Mesendoderm (in vitro differentiated cells): ENCODE measurements at regions not wholly inside any gene's neighbourhood (a gene's known extent, or its start where the extent isn't known, plus 50 kb on each side); places are given as distances from the start of the nearest gene placed in this dataset.

Source experiments
- DNase-seq: peaks from one replicate; pipeline ENCODE4 v3.0.0; 2013
- H2AK5ac ChIP-seq: 2 replicates; pipeline ENCODE4 v1.6.1; 2013; ENCODE audit warnings: low read length, inconsistent platforms
- H2BK120ac ChIP-seq: 2 replicates; pipeline ENCODE4 v1.6.1; 2013; ENCODE audit warnings: low read depth, mild to moderate bottlenecking, low read length, moderate library complexity, mixed read lengths
- H2BK15ac ChIP-seq: replicated peaks from 2 replicates; pipeline ENCODE4 v1.6.1; 2013; ENCODE audit warnings: low read depth, mild to moderate bottlenecking, moderate library complexity
- H2BK5ac ChIP-seq: 2 replicates; pipeline ENCODE4 v1.6.1; 2013; ENCODE audit warnings: low read length, inconsistent platforms
- H3K18ac ChIP-seq: 2 replicates; pipeline ENCODE4 v1.6.1; 2013; ENCODE audit warnings: mild to moderate bottlenecking, low read length, mixed read lengths
- H3K23ac ChIP-seq: one replicate; pipeline ENCODE4 v1.6.1; 2013; ENCODE audit warnings: low read length
- H3K27ac ChIP-seq: 2 replicates; pipeline ENCODE4 v1.5.1; 2013; ENCODE audit warnings: low read depth, mild to moderate bottlenecking, inconsistent platforms, low read length, moderate library complexity
- H3K27me3 ChIP-seq: 2 replicates; pipeline ENCODE4 v1.6.1; 2013; ENCODE audit warnings: low read length, control low read depth, mild to moderate bottlenecking, inconsistent platforms; ENCODE audit not compliant: insufficient read depth, poor library complexity
- H3K36me3 ChIP-seq: 2 replicates; pipeline ENCODE4 v1.6.1; 2013; ENCODE audit warnings: low read length, inconsistent platforms; ENCODE audit not compliant: control insufficient read depth, insufficient read depth
- H3K4ac ChIP-seq: one replicate; pipeline ENCODE4 v1.6.1; 2013; ENCODE audit warnings: low read depth, mild to moderate bottlenecking, low read length, moderate library complexity
- H3K4me1 ChIP-seq: 2 replicates; pipeline ENCODE4 v1.6.1; 2013; ENCODE audit warnings: low read depth, low read length, inconsistent platforms; ENCODE audit not compliant: control insufficient read depth
- H3K4me2 ChIP-seq: 2 replicates; pipeline ENCODE4 v1.6.1; 2013; ENCODE audit warnings: low read length
- H3K4me3 ChIP-seq: 2 replicates; pipeline ENCODE4 v1.5.1; 2013; ENCODE audit warnings: mild to moderate bottlenecking, low read length
- H3K56ac ChIP-seq: one replicate; pipeline ENCODE4 v1.6.1; 2013; ENCODE audit warnings: low read length
- H3K79me1 ChIP-seq: 2 replicates; pipeline ENCODE4 v1.6.1; 2013; ENCODE audit warnings: low read length, inconsistent platforms
- H3K79me2 ChIP-seq: 2 replicates; pipeline ENCODE4 v1.6.1; 2013; ENCODE audit warnings: mild to moderate bottlenecking, low read length; ENCODE audit not compliant: control insufficient read depth, insufficient read depth
- H3K9ac ChIP-seq: 2 replicates; pipeline ENCODE4 v1.6.1; 2013; ENCODE audit warnings: low read length, inconsistent platforms
- H4K5ac ChIP-seq: one replicate; pipeline ENCODE4 v1.6.1; 2013; ENCODE audit warnings: low read length
- H4K8ac ChIP-seq: one replicate; pipeline ENCODE4 v1.6.1; 2013; ENCODE audit warnings: low read depth, mild to moderate bottlenecking, control low read depth, low read length, moderate library complexity
- WGBS: extraction: QIAGEN DNeasy Blood & Tissue Kit; methylation state at CpG from one replicate; pipeline ENCODE4 v1.1.7; 2013; ENCODE audit warnings: low lambda C conversion rate, missing lambda C conversion rate; ENCODE audit not compliant: insufficient coverage; ENCODE audit errors: extremely low coverage; 5-methylcytosine and 5-hydroxymethylcytosine counted together

GRCh38 chr1:79617777-79618176 lies 611.2 kb upstream of the ADGRL4 start:
- no peak overlapping the region for H3K18ac ChIP-seq
- H3K4ac ChIP-seq = no peak overlapping the region
- no peaks in the 10 kb centered on the region for H3K4me1 ChIP-seq
- H3K9ac ChIP-seq = no peak overlapping the region
- H3K23ac ChIP-seq = no peak overlapping the region
- H2BK5ac ChIP-seq = no peak overlapping the region
- H4K8ac ChIP-seq = no peak overlapping the region
- H3K4me3 ChIP-seq = no peak overlapping the region
- no peak overlapping the region for H2BK15ac ChIP-seq
- H3K27me3 ChIP-seq = no peaks in the 10 kb centered on the region
- peak; percentile 5 for DNase-seq
- H4K5ac ChIP-seq = no peak overlapping the region
- no peak overlapping the region for H3K27ac ChIP-seq
- whole genome bisulfite sequencing = no CpG with 5 or more reads among the region's 2 CpGs
- no peak overlapping the region for H3K4me2 ChIP-seq
- H2AK5ac ChIP-seq = no peak overlapping the region
- H3K79me1 ChIP-seq = no peaks in the 10 kb centered on the region
- H3K79me2 ChIP-seq = no peaks in the 10 kb centered on the region
- no peak overlapping the region for H2BK120ac ChIP-seq
- H3K56ac ChIP-seq = no peak overlapping the region
- no peaks in the 10 kb centered on the region for H3K36me3 ChIP-seq

DNA sequence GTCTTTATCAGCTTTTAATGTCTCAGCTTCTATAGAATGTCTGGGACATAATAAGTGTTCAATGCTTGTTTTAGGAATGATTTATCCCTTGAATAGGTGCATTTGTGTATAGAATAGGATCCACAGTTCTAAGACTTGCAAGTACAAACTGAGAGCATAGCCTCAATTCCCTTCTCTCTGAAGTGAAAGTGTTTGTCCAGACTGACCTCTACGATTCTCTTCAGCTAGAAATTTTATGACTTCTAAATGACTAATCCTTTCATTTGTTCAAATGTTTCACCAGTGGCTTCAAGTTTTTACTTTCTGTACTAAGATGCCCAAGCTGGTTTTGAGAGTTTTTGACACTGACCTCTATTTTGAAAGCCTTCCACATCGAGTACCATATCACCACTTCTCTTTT lies 608.2 kb upstream of the ADGRL4 start:
- Histone ChIP-seq H3K4me3 (no peak overlapping the region), H3K79me2 (no peaks in the 10 kb centered on the region), H4K5ac (no peak overlapping the region), H2BK5ac (no peak overlapping the region), H3K27ac (no peak overlapping the region), H3K4me1 (no peaks in the 10 kb centered on the region), H3K18ac (no peak overlapping the region), H3K9ac (no peak overlapping the region), H3K4ac (no peak overlapping the region), H3K4me2 (no peak overlapping the region), H3K56ac (no peak overlapping the region), H4K8ac (no peak overlapping the region), H2BK120ac (no peak overlapping the region), H3K23ac (no peak overlapping the region), H3K27me3 (no peaks in the 10 kb centered on the region), H2BK15ac (no peak overlapping the region), H3K36me3 (no peaks in the 10 kb centered on the region), H2AK5ac (no peak overlapping the region), H3K79me1 (no peaks in the 10 kb centered on the region)
- 100% methylated on average over 1 of the region's 2 CpGs for WGBS
- DNase-seq = no peak

DNA sequence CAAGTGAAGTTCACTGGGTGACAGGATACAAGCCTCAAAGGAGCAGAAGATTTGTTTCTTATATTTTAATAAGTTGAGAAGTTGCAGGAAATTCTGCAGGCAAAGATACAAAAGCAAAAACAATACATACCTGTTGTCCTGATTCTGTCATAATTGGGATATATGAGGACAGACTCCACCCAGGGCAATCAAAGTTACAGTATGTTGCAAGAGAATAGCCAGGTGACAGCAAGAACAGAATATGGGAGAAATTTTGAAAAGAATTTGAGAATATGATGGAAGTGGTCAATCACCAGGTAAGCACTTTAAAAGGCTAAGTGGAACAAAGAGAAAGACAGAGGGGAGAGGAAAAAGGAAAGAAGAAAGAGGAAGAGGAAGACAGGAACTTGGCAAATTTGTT lies 607.6 kb upstream of the ADGRL4 start:
- DNase-seq = no peak
- no peak overlapping the region for H3K23ac ChIP-seq
- no peak overlapping the region for H2BK15ac ChIP-seq
- no peaks in the 10 kb centered on the region for H3K79me2 ChIP-seq
- no peak overlapping the region for H3K18ac ChIP-seq
- no peak overlapping the region for H3K27ac ChIP-seq
- H2AK5ac ChIP-seq = no peak overlapping the region
- H2BK120ac ChIP-seq = no peak overlapping the region
- no peaks in the 10 kb centered on the region for H3K4me1 ChIP-seq
- no peaks in the 10 kb centered on the region for H3K27me3 ChIP-seq
- H3K4me3 ChIP-seq = no peak overlapping the region
- no peak overlapping the region for H3K56ac ChIP-seq
- no peak overlapping the region for H3K4me2 ChIP-seq
- H3K9ac ChIP-seq = no peak overlapping the region
- peak overlapping the region; percentile 28 for H4K8ac ChIP-seq
- no peaks in the 10 kb centered on the region for H3K79me1 ChIP-seq
- H4K5ac ChIP-seq = no peak overlapping the region
- no peak overlapping the region for H2BK5ac ChIP-seq
- H3K36me3 ChIP-seq = no peaks in the 10 kb centered on the region
- no peak overlapping the region for H3K4ac ChIP-seq

DNA sequence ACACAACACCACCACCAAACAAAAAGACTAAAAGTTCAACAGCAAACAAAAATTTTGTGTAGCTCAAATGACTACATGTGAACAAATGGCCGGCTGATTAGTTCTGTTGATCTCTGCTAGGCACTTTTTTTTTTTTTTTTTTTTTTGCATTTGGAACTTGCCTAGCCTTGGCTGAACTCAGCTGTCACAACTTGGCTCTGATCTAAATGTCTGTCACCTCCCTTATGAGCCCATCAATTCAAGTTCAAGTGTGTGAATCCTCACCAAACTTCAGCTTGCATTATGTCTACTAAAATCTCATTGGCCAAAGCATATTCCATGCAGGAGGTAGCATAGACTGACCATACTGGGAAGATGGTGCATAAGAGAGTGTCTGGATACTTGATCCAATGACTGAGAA lies 606.5 kb upstream of the ADGRL4 start:
- no peak overlapping the region for H3K18ac ChIP-seq
- no peak overlapping the region for H2BK15ac ChIP-seq
- H2BK120ac ChIP-seq = no peak overlapping the region
- H3K4me1 ChIP-seq = no peaks in the 10 kb centered on the region
- no peak overlapping the region for H3K23ac ChIP-seq
- no peak overlapping the region for H4K5ac ChIP-seq
- H3K4ac ChIP-seq = no peak overlapping the region
- H3K9ac ChIP-seq = no peak overlapping the region
- no peak overlapping the region for H2BK5ac ChIP-seq
- no peaks in the 10 kb centered on the region for H3K79me1 ChIP-seq
- H3K36me3 ChIP-seq = no peaks in the 10 kb centered on the region
- no peaks in the 10 kb centered on the region for H3K27me3 ChIP-seq
- no peak overlapping the region for H3K56ac ChIP-seq
- no peak overlapping the region for H3K4me3 ChIP-seq
- no peak overlapping the region for H3K27ac ChIP-seq
- no peaks in the 10 kb centered on the region for H3K79me2 ChIP-seq
- no peak overlapping the region for H4K8ac ChIP-seq
- H2AK5ac ChIP-seq = no peak overlapping the region
- DNase-seq = peak; percentile 58
- WGBS = no CpG with 5 or more reads among the region's 1 CpG
- no peak overlapping the region for H3K4me2 ChIP-seq

GRCh38 chr1:79604490-79605198 lies 598.1 kb upstream of the ADGRL4 start:
- no peak overlapping the region for H2BK120ac ChIP-seq

GRCh38 chr1:79603843-79604242 lies 597.3 kb upstream of the ADGRL4 start:
- Histone ChIP-seq H3K79me1 (no peaks in the 10 kb centered on the region), H3K23ac (no peak overlapping the region), H3K36me3 (no peaks in the 10 kb centered on the region), H2BK15ac (peak overlapping the region; percentile 96), H3K27me3 (no peaks in the 10 kb centered on the region), H2AK5ac (no peak overlapping the region), H4K5ac (no peak overlapping the region), H3K9ac (no peak overlapping the region), H3K79me2 (no peaks in the 10 kb centered on the region), H3K56ac (no peak overlapping the region), H3K4me3 (no peak overlapping the region), H3K4ac (no peak overlapping the region), H3K27ac (no peak overlapping the region), H4K8ac (no peak overlapping the region), H2BK120ac (no peak overlapping the region), H3K4me2 (no peak overlapping the region), H2BK5ac (peak overlapping the region; percentile 0), H3K18ac (no peak overlapping the region), H3K4me1 (no peaks in the 10 kb centered on the region)
- no CpG with 5 or more reads among the region's 2 CpGs for WGBS
- peak; percentile 71 for DNase-seq

More at GRCh38 chr1:79604490-79605198, 598.1 kb upstream of the ADGRL4 start:
- Histone ChIP-seq H3K79me1 (no peaks in the 10 kb centered on the region), H2AK5ac (no peak overlapping the region), H2BK5ac (peak overlapping the region; percentile 86), H2BK15ac (no peak overlapping the region), H3K36me3 (no peaks in the 10 kb centered on the region), H4K8ac (no peak overlapping the region), H3K4me2 (no peak overlapping the region), H3K56ac (peak overlapping the region; percentile 76), H4K5ac (no peak overlapping the region), H3K9ac (no peak overlapping the region), H3K4me3 (no peak overlapping the region), H3K18ac (peak overlapping the region; percentile 70), H3K4ac (peak overlapping the region; percentile 24), H3K23ac (no peak overlapping the region), H3K27ac (peak overlapping the region; percentile 56), H3K4me1 (no peaks in the 10 kb centered on the region), H3K79me2 (no peaks in the 10 kb centered on the region), H3K27me3 (no peaks in the 10 kb centered on the region)
- DNase-seq = peak; percentile 96
- WGBS = no CpG with 5 or more reads among the region's 9 CpGs
